ENCODE measurements at regions not wholly inside any gene's neighbourhood (a gene's known extent, or its start where the extent isn't known, plus 50 kb on each side); places are given as distances from the start of the nearest gene placed in this dataset.
A peak's percentile ranks its signal among the peaks of the same experiment; 100 is the strongest.
"Not testable (repeated sequence)": the region's sequence is repeated elsewhere in the genome, so short reads cannot be mapped to it uniquely, and the experiment has no call there.

- peak; percentile 49 to 57 for DNase-seq (ENCODE audit: low read depth in 2 of 2)
Observed at GRCh38 chr18:67771271-67771670, 254.8 kb upstream of the DSEL start.

- DNase-seq (ENCODE audit: low read depth in 2 of 2): no peak
Observed at GRCh38 chr18:67770520-67770919, 254.0 kb upstream of the DSEL start.

- DNase-seq (ENCODE audit: low read depth in 2 of 2): peak; percentile 28 to 31
Observed at GRCh38 chr18:67766930-67767329, 250.4 kb upstream of the DSEL start.

GRCh38 chr18:67752211-67752610, 235.7 kb upstream of the DSEL start:
- DNase-seq (ENCODE audit: low read depth in 2 of 2): not testable (repeated sequence)

GRCh38 chr18:67742954-67743353, 226.4 kb upstream of the DSEL start:
- no peak for DNase-seq (ENCODE audit: low read depth in 2 of 2)

- no peak for DNase-seq (ENCODE audit: low read depth in 2 of 2)
Observed at GRCh38 chr18:67742525-67742924, 226.0 kb upstream of the DSEL start.

GRCh38 chr18:67735506-67735905, 219.0 kb upstream of the DSEL start:
- DNase-seq (ENCODE audit: low read depth in 2 of 2): no peak

- DNase-seq (ENCODE audit: low read depth in 2 of 2): peak; percentile 13 to 17
Observed at GRCh38 chr18:67733088-67733487, 216.6 kb upstream of the DSEL start.

GRCh38 chr18:67731851-67732250, 215.3 kb upstream of the DSEL start:
- peak; percentile 13 to 17 for DNase-seq (ENCODE audit: low read depth in 2 of 2)

GRCh38 chr18:67730886-67731285, 214.4 kb upstream of the DSEL start:
- DNase-seq (ENCODE audit: low read depth in 2 of 2): peak; percentile 20 to 28

- DNase-seq (ENCODE audit: low read depth in 2 of 2): no peak
Observed at GRCh38 chr18:67728364-67728763, 211.8 kb upstream of the DSEL start.

- DNase-seq (ENCODE audit: low read depth in 2 of 2): no peak
Observed at GRCh38 chr18:67726882-67727281, 210.4 kb upstream of the DSEL start.

GRCh38 chr18:67717800-67718199, 201.3 kb upstream of the DSEL start:
- DNase-seq (ENCODE audit: low read depth in 2 of 2): no peak

- DNase-seq (ENCODE audit: low read depth in 2 of 2): no peak
Observed at GRCh38 chr18:67715567-67715966, 199.0 kb upstream of the DSEL start.

GRCh38 chr18:67710639-67711038, 194.1 kb upstream of the DSEL start:
- no peak for DNase-seq (ENCODE audit: low read depth in 2 of 2)

GRCh38 chr18:67705748-67706147, 189.2 kb upstream of the DSEL start:
- DNase-seq (ENCODE audit: low read depth in 2 of 2): no peak

GRCh38 chr18:67695684-67696083, 179.2 kb upstream of the DSEL start:
- DNase-seq (ENCODE audit: low read depth in 2 of 2): no peak

- DNase-seq (ENCODE audit: low read depth in 2 of 2): no peak
Observed at GRCh38 chr18:67694787-67695186, 178.3 kb upstream of the DSEL start.

GRCh38 chr18:67692811-67693210, 176.3 kb upstream of the DSEL start:
- DNase-seq (ENCODE audit: low read depth in 2 of 2): no peak

GRCh38 chr18:67682516-67682915, 166.0 kb upstream of the DSEL start:
- no peak for DNase-seq (ENCODE audit: low read depth in 2 of 2)

GRCh38 chr18:67677489-67677888, 161.0 kb upstream of the DSEL start:
- no peak for DNase-seq (ENCODE audit: low read depth in 2 of 2)

- no peak for DNase-seq (ENCODE audit: low read depth in 2 of 2)
Observed at GRCh38 chr18:67672716-67673115, 156.2 kb upstream of the DSEL start.

- peak; percentile 72 to 74 for DNase-seq (ENCODE audit: low read depth in 2 of 2)
Observed at GRCh38 chr18:67672155-67672554, 155.6 kb upstream of the DSEL start.

- DNase-seq (ENCODE audit: low read depth in 2 of 2): peak; percentile 97 to 98
Observed at GRCh38 chr18:67670024-67670543, 153.6 kb upstream of the DSEL start.
